Subcutaneous abdominal adipose tissue (tissue), 5 donors: ENCODE measurements at regions not wholly inside any gene's neighbourhood (a gene's known extent, or its start where the extent isn't known, plus 50 kb on each side); places are given as distances from the start of the nearest gene placed in this dataset.
"Not testable (repeated sequence)": the region's sequence is repeated elsewhere in the genome, so short reads cannot be mapped to it uniquely, and the experiment has no call there.

ENCODE experiments used
- H3K27ac ChIP-seq: one replicate; pipeline ENCODE4 v1.7.0; 2013; ENCODE audit warnings: low read depth, mild to moderate bottlenecking, inconsistent platforms, low read length, moderate library complexity
- H3K27me3 ChIP-seq, 5 donors: one replicate each; pipeline ENCODE4 v1.7.0; 2013; ENCODE audit warnings: low read length in 5 of 5, inconsistent platforms in 1 of 5; ENCODE audit not compliant: control insufficient read depth in 5 of 5, insufficient read depth in 4 of 5
- H3K36me3 ChIP-seq, 5 donors: one replicate each; pipeline ENCODE4 v1.7.0; 2013; ENCODE audit warnings: low read length in 5 of 5; ENCODE audit not compliant: control insufficient read depth in 5 of 5, insufficient read depth in 5 of 5
- H3K4me1 ChIP-seq, 5 donors: one replicate each; pipeline ENCODE4 v1.7.0; 2013; ENCODE audit warnings: low read length in 5 of 5, mild to moderate bottlenecking in 3 of 5, moderate library complexity in 1 of 5; ENCODE audit not compliant: control insufficient read depth in 5 of 5, insufficient read depth in 5 of 5
- H3K4me3 ChIP-seq, 5 donors: one replicate each; pipeline ENCODE4 v1.7.0; 2013; ENCODE audit warnings: low read length in 5 of 5, low read depth in 1 of 5
- H3K9ac ChIP-seq, 5 donors: one replicate each; pipeline ENCODE4 v1.7.0; 2013; ENCODE audit warnings: low read length in 5 of 5, mild to moderate bottlenecking in 4 of 5, moderate library complexity in 3 of 5
- H3K9me3 ChIP-seq, 5 donors: one replicate each; pipeline ENCODE4 v1.7.0; 2013; ENCODE audit warnings: low read length in 5 of 5; ENCODE audit not compliant: control insufficient read depth in 5 of 5
- donor health status: healthy.
- donor health status: healthy.
- donor health status: healthy.
- donor health status: healthy.
- donor health status: healthy.

- H3K27me3 ChIP-seq, H3K27ac ChIP-seq, H3K4me1 ChIP-seq, H3K9ac ChIP-seq, H3K4me3 ChIP-seq, H3K36me3 ChIP-seq: not testable (repeated sequence)
- peaks cover 0 to 17% (median 5%) of the 10 kb centered on the region in 5 donors for H3K9me3 ChIP-seq
These were observed 638.3 kb upstream of the TPTE start for GRCh38 chr21:9883047-9883446.

GRCh38 chr21:9883571-9884282 is 637.7 kb upstream of the TPTE start:
- not testable (repeated sequence) for H3K9ac ChIP-seq, H3K4me3 ChIP-seq, H3K27me3 ChIP-seq, H3K27ac ChIP-seq, H3K36me3 ChIP-seq, H3K4me1 ChIP-seq
- H3K9me3 ChIP-seq = peaks cover 0 to 17% (median 5%) of the 10 kb centered on the region in 5 donors

GRCh38 chr21:9888500-9888899 is 632.9 kb upstream of the TPTE start:
- not testable (repeated sequence) for H3K9ac ChIP-seq, H3K36me3 ChIP-seq, H3K4me1 ChIP-seq, H3K27ac ChIP-seq, H3K27me3 ChIP-seq, H3K9me3 ChIP-seq, H3K4me3 ChIP-seq

- not testable (repeated sequence) for H3K9me3 ChIP-seq
These were observed 617.8 kb upstream of the TPTE start for GRCh38 chr21:9903579-9903978.

GRCh38 chr21:9914135-9914534 is 607.2 kb upstream of the TPTE start:
- not testable (repeated sequence) for H3K4me3 ChIP-seq

More at GRCh38 chr21:9903579-9903978, 617.8 kb upstream of the TPTE start:
- not testable (repeated sequence) for H3K27me3 ChIP-seq, H3K9ac ChIP-seq, H3K36me3 ChIP-seq, H3K4me1 ChIP-seq, H3K4me3 ChIP-seq, H3K27ac ChIP-seq

GRCh38 chr21:9919446-9919845 is 601.9 kb upstream of the TPTE start:
- H3K27ac ChIP-seq, H3K9me3 ChIP-seq, H3K4me1 ChIP-seq, H3K9ac ChIP-seq, H3K27me3 ChIP-seq, H3K36me3 ChIP-seq, H3K4me3 ChIP-seq: not testable (repeated sequence)

More at GRCh38 chr21:9914135-9914534, 607.2 kb upstream of the TPTE start:
- H3K4me1 ChIP-seq, H3K9ac ChIP-seq, H3K9me3 ChIP-seq, H3K27me3 ChIP-seq, H3K27ac ChIP-seq, H3K36me3 ChIP-seq: not testable (repeated sequence)

GRCh38 chr21:9943639-9944038 is 577.7 kb upstream of the TPTE start:
- not testable (repeated sequence) for H3K27me3 ChIP-seq, H3K4me1 ChIP-seq, H3K27ac ChIP-seq, H3K36me3 ChIP-seq, H3K9ac ChIP-seq, H3K4me3 ChIP-seq
- peaks cover 4 to 16% (median 16%) of the 10 kb centered on the region in 5 donors for H3K9me3 ChIP-seq

GRCh38 chr21:9946057-9946456 is 575.3 kb upstream of the TPTE start:
- not testable (repeated sequence) for H3K27me3 ChIP-seq, H3K36me3 ChIP-seq, H3K9ac ChIP-seq, H3K27ac ChIP-seq, H3K4me3 ChIP-seq, H3K4me1 ChIP-seq
- peaks cover 4 to 19% (median 16%) of the 10 kb centered on the region in 5 donors for H3K9me3 ChIP-seq

GRCh38 chr21:9949510-9950289 is 571.7 kb upstream of the TPTE start:
- peaks cover 0 to 12% (median 8%) of the 10 kb centered on the region in 5 donors for H3K9me3 ChIP-seq
- not testable (repeated sequence) for H3K36me3 ChIP-seq, H3K9ac ChIP-seq, H3K4me1 ChIP-seq, H3K27me3 ChIP-seq, H3K4me3 ChIP-seq, H3K27ac ChIP-seq

GRCh38 chr21:9950363-9950762 is 571.0 kb upstream of the TPTE start:
- H3K4me1 ChIP-seq, H3K36me3 ChIP-seq, H3K27ac ChIP-seq, H3K9me3 ChIP-seq, H3K27me3 ChIP-seq, H3K4me3 ChIP-seq, H3K9ac ChIP-seq: not testable (repeated sequence)
